Gastroesophageal sphincter (tissue), 4 donors: ENCODE measurements at regions not wholly inside any gene's neighbourhood (a gene's known extent, or its start where the extent isn't known, plus 50 kb on each side); places are given as distances from the start of the nearest gene placed in this dataset.

Source experiments
- ATAC-seq: fragments of 150-250 bp; one replicate; pipeline ENCODE4 v1.9.1; 2016; ENCODE audit warnings: mild to moderate bottlenecking, moderate library complexity
- H3K27ac ChIP-seq, 4 donors: fragments of 200-600 bp; sonication (generic) in 3 of 4; 1 replicate in 3 of 4; 2 replicates in 1 of 4; pipeline ENCODE4 v1.5.1; 2016 to 2019
- H3K27me3 ChIP-seq: fragments of 200-600 bp; sonication (generic); one replicate; pipeline ENCODE4 v1.5.1; 2019
- H3K36me3 ChIP-seq, 2 donors: fragments of 200-600 bp; sonication (generic); one replicate each; pipeline ENCODE4 v1.5.1; 2019; ENCODE audit warnings: control low read depth in 1 of 2
- H3K4me1 ChIP-seq, 3 donors: fragments of 200-600 bp; sonication (generic); 1 replicate in 2 of 3; 2 replicates in 1 of 3; pipeline ENCODE4 v1.5.1; 2016 to 2019; ENCODE audit warnings: control low read depth in 2 of 3
- H3K4me3 ChIP-seq, 2 donors: fragments of 200-600 bp; sonication (generic); one replicate each; pipeline ENCODE4 v1.5.1; 2019; ENCODE audit warnings: mild to moderate bottlenecking in 1 of 2, moderate library complexity in 1 of 2
- H3K9me3 ChIP-seq, 3 donors: fragments of 200-600 bp; sonication (generic); one replicate each; pipeline ENCODE4 v1.5.1; 2017 to 2019; ENCODE audit warnings: control low read depth in 2 of 3
- EP300 ChIP-seq: sonication (generic); formaldehyde crosslinking; IDR thresholded peaks from one replicate; pipeline ENCODE4 v1.6.1; 2017; ENCODE audit warnings: antibody characterized with exemption, mild to moderate bottlenecking
- POLR2A ChIP-seq, 2 donors: fragments of 450-650 bp; IDR thresholded peaks; one replicate each; pipeline ENCODE4 v1.6.1; 2017; ENCODE audit warnings: antibody characterized with exemption in 2 of 2, mild to moderate bottlenecking in 2 of 2, moderate library complexity in 1 of 2
- POLR2AphosphoS5 ChIP-seq: sonication (generic); formaldehyde crosslinking; IDR thresholded peaks from one replicate; pipeline ENCODE4 v1.6.1; 2017; ENCODE audit warnings: antibody characterized with exemption
- WGBS, 2 donors: methylation state at CpG; one replicate each; pipeline ENCODE4 v1.1.5; 2018; ENCODE audit warnings: low coverage in 1 of 2; 5-methylcytosine and 5-hydroxymethylcytosine counted together
- TF ChIP-seq, protein P1 (sequence below), 4 experiments: fragments of 200-600 bp in 2 of 4; fragments of 450-650 bp in 2 of 4; sonication (generic) in 1 of 4; IDR thresholded peaks; one replicate each; pipeline ENCODE4 v1.5.1; 2017 to 2019; ENCODE audit warnings: antibody characterized with exemption in 4 of 4, mild to moderate bottlenecking in 2 of 4, moderate library complexity in 2 of 4

DNA sequence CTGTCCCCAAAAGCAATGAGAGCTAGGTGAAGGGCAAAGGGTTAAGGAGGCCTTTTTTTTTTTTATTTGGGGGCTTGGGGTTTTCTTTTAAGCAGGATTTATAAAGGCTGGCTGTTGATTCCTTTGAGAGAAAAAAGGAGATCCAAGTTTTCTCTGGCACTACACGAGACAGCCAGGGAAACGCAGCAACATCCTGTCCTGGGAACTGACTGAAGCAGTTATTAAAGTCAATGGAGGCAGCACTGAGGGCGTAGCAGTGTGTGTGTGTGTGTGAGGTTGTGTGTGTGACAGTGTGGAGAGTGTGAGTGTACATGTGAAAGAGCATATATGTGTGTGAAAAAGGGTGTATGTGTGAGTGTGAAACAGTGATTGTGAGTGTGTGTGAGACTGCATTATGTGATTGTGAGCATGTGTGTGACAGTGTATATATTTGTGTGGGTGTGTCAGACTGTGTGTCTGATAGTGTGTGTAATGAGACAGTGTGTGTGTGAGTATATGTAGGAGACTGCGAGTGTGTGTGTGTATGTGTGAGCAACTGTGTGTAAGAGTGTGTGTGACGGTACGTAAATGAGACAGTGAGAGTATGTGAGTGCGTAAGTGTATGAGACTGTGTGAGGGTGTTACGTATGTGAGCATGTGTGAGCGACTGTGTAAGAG is 65.9 kb upstream of the TIAM1 start:
- TF ChIP-seq POLR2A (IDR thresholded peaks at IDR 0.05): no peak
- TF ChIP-seq, protein P1, sequence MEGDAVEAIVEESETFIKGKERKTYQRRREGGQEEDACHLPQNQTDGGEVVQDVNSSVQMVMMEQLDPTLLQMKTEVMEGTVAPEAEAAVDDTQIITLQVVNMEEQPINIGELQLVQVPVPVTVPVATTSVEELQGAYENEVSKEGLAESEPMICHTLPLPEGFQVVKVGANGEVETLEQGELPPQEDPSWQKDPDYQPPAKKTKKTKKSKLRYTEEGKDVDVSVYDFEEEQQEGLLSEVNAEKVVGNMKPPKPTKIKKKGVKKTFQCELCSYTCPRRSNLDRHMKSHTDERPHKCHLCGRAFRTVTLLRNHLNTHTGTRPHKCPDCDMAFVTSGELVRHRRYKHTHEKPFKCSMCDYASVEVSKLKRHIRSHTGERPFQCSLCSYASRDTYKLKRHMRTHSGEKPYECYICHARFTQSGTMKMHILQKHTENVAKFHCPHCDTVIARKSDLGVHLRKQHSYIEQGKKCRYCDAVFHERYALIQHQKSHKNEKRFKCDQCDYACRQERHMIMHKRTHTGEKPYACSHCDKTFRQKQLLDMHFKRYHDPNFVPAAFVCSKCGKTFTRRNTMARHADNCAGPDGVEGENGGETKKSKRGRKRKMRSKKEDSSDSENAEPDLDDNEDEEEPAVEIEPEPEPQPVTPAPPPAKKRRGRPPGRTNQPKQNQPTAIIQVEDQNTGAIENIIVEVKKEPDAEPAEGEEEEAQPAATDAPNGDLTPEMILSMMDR (IDR thresholded peaks at IDR 0.05): no peak
- no peak for TF ChIP-seq POLR2AphosphoS5
- TF ChIP-seq EP300: no peak
- Histone ChIP-seq H3K27me3 (no peaks in the 10 kb centered on the region), H3K4me1 (peaks cover 0 to 9% (median 0%) of the 10 kb centered on the region in 3 donors), H3K27ac (peak overlapping the region in 2 of 4 donors; percentile 41 to 59), H3K4me3 (no peak overlapping the region), H3K36me3 (no peaks in the 10 kb centered on the region), H3K9me3 (no peaks in the 10 kb centered on the region)
- WGBS, 2 donors: 65 to 74% methylated on average over 7 to 9 of the region's 9 CpGs
- ATAC-seq: peak; percentile 17

DNA sequence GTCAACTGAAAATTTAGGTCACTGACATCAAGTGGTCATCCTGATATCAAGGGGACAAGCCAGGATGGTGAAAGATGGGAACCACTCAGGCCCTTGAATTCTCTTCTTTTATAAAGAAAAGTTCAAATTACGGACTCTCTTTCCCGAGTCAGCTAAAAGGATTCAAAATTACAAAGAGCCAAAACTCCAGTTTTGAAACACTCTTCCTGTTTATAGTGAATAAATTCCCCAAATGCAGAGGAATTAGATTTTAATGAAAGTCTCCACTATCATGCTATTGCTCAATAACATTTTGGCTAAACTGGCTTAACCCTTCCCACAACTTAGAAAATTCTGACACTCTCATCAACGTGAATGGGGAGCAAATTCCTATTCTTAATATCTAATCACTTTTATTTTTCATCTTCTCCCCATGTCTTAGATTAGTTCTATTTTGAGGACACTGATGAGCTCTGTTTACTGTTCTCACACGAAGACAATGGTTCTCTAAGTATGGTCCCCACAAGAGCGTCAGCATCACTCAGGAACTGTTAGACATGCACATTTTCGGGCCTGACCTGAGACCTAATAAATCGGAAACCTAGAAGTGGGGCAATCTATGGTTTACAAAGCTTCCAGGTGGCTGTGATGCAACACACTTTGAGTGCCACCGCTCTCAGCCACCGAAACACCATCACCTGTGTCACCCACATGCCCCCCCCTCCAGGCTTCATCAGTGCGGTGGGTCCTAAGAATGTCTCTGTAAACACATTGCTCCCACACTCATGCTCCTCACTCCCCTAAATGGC is 64.4 kb upstream of the TIAM1 start:
- ATAC-seq: peak; percentile 50
- H3K36me3 ChIP-seq: no peaks in the 10 kb centered on the region
- no peak overlapping the region for H3K4me3 ChIP-seq
- H3K4me1 ChIP-seq: peaks cover 0 to 9% (median 0%) of the 10 kb centered on the region in 3 donors
- H3K27me3 ChIP-seq: no peaks in the 10 kb centered on the region
- no peaks in the 10 kb centered on the region for H3K9me3 ChIP-seq
- 62 to 69% methylated on average over 7 to 9 of the region's 10 CpGs for WGBS, 2 donors
- TF ChIP-seq, protein P1 (IDR thresholded peaks at IDR 0.05): no peak
- no peak for TF ChIP-seq POLR2A (IDR thresholded peaks at IDR 0.05)
- TF ChIP-seq POLR2AphosphoS5: no peak
- no peak for TF ChIP-seq EP300
- peak overlapping the region in 2 of 4 donors; percentile 64 to 69 for H3K27ac ChIP-seq

DNA sequence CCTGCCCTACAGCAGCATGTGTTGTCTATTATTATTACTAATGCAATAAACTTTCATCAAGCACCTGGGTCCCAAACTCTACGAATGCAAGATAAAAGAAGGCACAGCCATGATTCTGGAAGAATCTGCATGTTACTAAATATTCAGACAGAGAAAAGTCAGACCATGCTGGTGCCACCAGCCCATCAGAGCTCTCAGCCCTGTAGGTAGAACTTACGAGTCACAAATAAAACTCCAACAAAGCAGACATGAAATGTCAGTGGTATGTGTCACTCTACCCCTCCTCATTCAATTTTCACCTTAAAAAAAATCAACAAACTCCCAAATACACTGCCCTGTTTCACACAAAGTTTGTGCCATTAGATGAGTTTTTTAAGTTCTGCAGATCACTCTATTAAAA is 62.4 kb upstream of the TIAM1 start:
- 80 to 90% methylated on average over 2 of the region's 2 CpGs for WGBS, 2 donors
- H3K4me3 ChIP-seq: no peak overlapping the region
- TF ChIP-seq EP300: no peak
- TF ChIP-seq, protein P1 (IDR thresholded peaks at IDR 0.05): no peak
- no peak for TF ChIP-seq POLR2AphosphoS5
- no peak for TF ChIP-seq POLR2A (IDR thresholded peaks at IDR 0.05)
- peaks cover 0 to 9% (median 0%) of the 10 kb centered on the region in 3 donors for H3K4me1 ChIP-seq
- H3K36me3 ChIP-seq: no peaks in the 10 kb centered on the region
- H3K9me3 ChIP-seq: no peaks in the 10 kb centered on the region
- no peak for ATAC-seq
- no peak overlapping the region for H3K27ac ChIP-seq
- no peaks in the 10 kb centered on the region for H3K27me3 ChIP-seq

DNA sequence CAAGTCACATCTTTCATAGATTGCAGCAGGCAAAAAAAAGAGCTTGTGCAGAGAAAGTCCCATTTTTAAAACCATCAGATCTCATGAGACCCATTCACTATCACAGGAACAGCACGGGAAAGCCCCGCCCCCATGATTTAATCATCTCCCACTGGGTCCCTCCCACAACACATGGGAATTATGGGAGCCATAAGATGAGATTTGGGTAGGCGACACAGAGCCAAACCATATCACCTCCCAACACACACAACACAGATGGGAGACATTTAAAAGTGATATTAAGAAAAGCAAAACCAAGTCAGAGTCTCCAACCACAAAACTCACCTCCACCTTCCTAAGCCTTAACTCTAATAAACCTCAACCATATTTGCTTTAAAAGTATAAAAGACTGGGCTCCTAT is 61.5 kb upstream of the TIAM1 start:
- 73 to 94% methylated on average over 3 of the region's 3 CpGs for WGBS, 2 donors
- Histone ChIP-seq H3K36me3 (no peaks in the 10 kb centered on the region), H3K4me3 (no peak overlapping the region), H3K27ac (no peak overlapping the region), H3K27me3 (no peaks in the 10 kb centered on the region), H3K9me3 (no peaks in the 10 kb centered on the region), H3K4me1 (peaks cover 0 to 9% (median 0%) of the 10 kb centered on the region in 3 donors)
- no peak for ATAC-seq
- TF ChIP-seq POLR2AphosphoS5: no peak
- TF ChIP-seq, protein P1 (IDR thresholded peaks at IDR 0.05): no peak
